ENCODE measurements at regions not wholly inside any gene's neighbourhood (a gene's known extent, or its start where the extent isn't known, plus 50 kb on each side); places are given as distances from the start of the nearest gene placed in this dataset.

- H3K9me3 ChIP-seq (ENCODE audit: control insufficient read depth, low read depth, low read length): no peaks in the 10 kb centered on the region
- H4K91ac ChIP-seq (ENCODE audit: insufficient read length, low read depth, low read length): no peak overlapping the region
- H3K23ac ChIP-seq (ENCODE audit: insufficient read length, low read depth, low read length): no peak overlapping the region
- no peaks in the 10 kb centered on the region for H4K20me1 ChIP-seq (ENCODE audit: control insufficient read depth, insufficient read depth, insufficient read length)
- TF ChIP-seq CTCF (conservative IDR thresholded peaks at IDR 0.05): no peak
- no peak overlapping the region for H2BK15ac ChIP-seq (ENCODE audit: low read depth, low read length)
- no peak overlapping the region for H3K27ac Mint-ChIP-seq
- no peaks in the 10 kb centered on the region for H3K79me2 ChIP-seq (ENCODE audit: insufficient read depth, low read length)
- H2AFZ ChIP-seq (ENCODE audit: low read length): no peak overlapping the region
- no peak overlapping the region for H2BK12ac ChIP-seq (ENCODE audit: insufficient read length, low read depth, low read length)
- H2BK20ac ChIP-seq (ENCODE audit: low read depth, low read length, poor library complexity, severe bottlenecking): no peak overlapping the region
- no peak overlapping the region for H3K18ac ChIP-seq (ENCODE audit: insufficient read length, low read depth, low read length)
- H3K27me3 ChIP-seq (ENCODE audit: insufficient read depth, low read length): no peaks in the 10 kb centered on the region
- H3T11ph ChIP-seq (ENCODE audit: low read length): no peak overlapping the region
- H3K27me3 Mint-ChIP-seq (ENCODE audit: low read depth): no peaks in the 10 kb centered on the region
- no peak overlapping the region for H3K4me3 Mint-ChIP-seq
- H3K14ac ChIP-seq (ENCODE audit: insufficient read depth, low read length): no peak overlapping the region
- H3K23me2 ChIP-seq (ENCODE audit: insufficient read length, low read depth, low read length, poor library complexity, severe bottlenecking): no peaks in the 10 kb centered on the region
- H3K36me3 Mint-ChIP-seq (ENCODE audit: insufficient read depth in 1 of 3, low read depth in 3 of 3): no peaks in the 10 kb centered on the region
- H3K4me1 Mint-ChIP-seq: no peaks in the 10 kb centered on the region
- no peaks in the 10 kb centered on the region for H3K4me1 ChIP-seq (ENCODE audit: insufficient read depth, low read length)
- H3K56ac ChIP-seq (ENCODE audit: insufficient read length, low read depth, low read length): no peak overlapping the region
- no peak overlapping the region for H4K5ac ChIP-seq (ENCODE audit: insufficient read length, low read depth, low read length)
- DNase-seq: no peak
- H2AK5ac ChIP-seq (ENCODE audit: insufficient read length, low read length): no peak overlapping the region
- no peak overlapping the region for H2BK5ac ChIP-seq (ENCODE audit: insufficient read length, low read length)
- H4K8ac ChIP-seq (replicated peaks; ENCODE audit: insufficient read length, low read depth, low read length): no peak overlapping the region
- H3K9ac ChIP-seq (ENCODE audit: extremely low read depth, insufficient read length, low read length): no peak overlapping the region
- H3K79me1 ChIP-seq (ENCODE audit: insufficient read depth, low read depth, low read length, poor library complexity, severe bottlenecking): no peaks in the 10 kb centered on the region
- no peaks in the 10 kb centered on the region for H3K9me3 Mint-ChIP-seq
- H3K27ac ChIP-seq (ENCODE audit: insufficient read length, low read depth, low read length): no peak overlapping the region
- H2BK120ac ChIP-seq (ENCODE audit: low read depth, low read length, poor library complexity, severe bottlenecking): no peak overlapping the region
- H3K4ac ChIP-seq (ENCODE audit: low read depth, low read length): no peak overlapping the region
- H3K4me2 ChIP-seq (ENCODE audit: insufficient read depth, insufficient read length, low read length): no peak overlapping the region
Observed at GRCh38 chr13:64160479-64160878, 2744.8 kb upstream of the PCDH20 start.
